CD4-positive, alpha-beta T cell (primary cell): ENCODE measurements at regions not wholly inside any gene's neighbourhood (a gene's known extent, or its start where the extent isn't known, plus 50 kb on each side); places are given as distances from the start of the nearest gene placed in this dataset.

Source experiments
- ATAC-seq: fragments of 200-7000 bp; cut with Tn5 transposase; one replicate; pipeline ENCODE4 v1.10.0; 2022; ENCODE audit warnings: mild to moderate bottlenecking; ENCODE audit not compliant: poor library complexity
- CTCF ChIA-PET: fragments of 350-600 bp; sonication (Branson Sonifier 250); formaldehyde crosslinking; loops from one replicate; lab custom pipeline; 2021; ENCODE audit warnings: antibody characterized with exemption, inconsistent platforms; lab: Charles Lee
- POLR2A ChIA-PET: fragments of 350-600 bp; sonication (Branson Sonifier 250); formaldehyde crosslinking; loops from one replicate; lab custom pipeline; 2021; ENCODE audit warnings: antibody characterized with exemption, inconsistent platforms; lab: Charles Lee
- DNase-seq, 14 experiments: peaks; one replicate each; pipeline ENCODE4 v3.0.0-alpha.2; 2013 to 2020; ENCODE audit warnings: mixed read lengths in 2 of 14
- H3K27ac ChIP-seq, 2 donors: one replicate each; pipeline versions ENCODE4 v1.5.1 to v1.7.0; 2013; ENCODE audit warnings: low read length in 2 of 2, low read depth in 1 of 2, mild to moderate bottlenecking in 1 of 2
- H3K27me3 ChIP-seq, 2 experiments: 1 replicate in 1 of 2; 2 replicates in 1 of 2; pipeline versions ENCODE4 v1.6.1 to v1.7.0; 2013; ENCODE audit warnings: low read length in 2 of 2, control low read depth in 1 of 2, mild to moderate bottlenecking in 1 of 2, moderate library complexity in 1 of 2; ENCODE audit not compliant: insufficient read depth in 2 of 2, control insufficient read depth in 1 of 2
- H3K36me3 ChIP-seq: one replicate; pipeline ENCODE4 v1.6.1; 2013; ENCODE audit warnings: low read length, control low read depth; ENCODE audit not compliant: insufficient read depth
- H3K4me1 ChIP-seq: one replicate; pipeline ENCODE4 v1.6.1; 2013; ENCODE audit warnings: low read length, control low read depth; ENCODE audit not compliant: insufficient read depth
- H3K4me3 ChIP-seq: one replicate; pipeline ENCODE4 v1.5.1; 2013; ENCODE audit warnings: mild to moderate bottlenecking, low read length, moderate library complexity
- H3K9me3 ChIP-seq, 2 experiments: 1 replicate in 1 of 2; 2 replicates in 1 of 2; pipeline versions ENCODE4 v1.6.1 to v1.7.0; 2013; ENCODE audit warnings: low read length in 2 of 2, mild to moderate bottlenecking in 2 of 2, control low read depth in 1 of 2, moderate library complexity in 1 of 2; ENCODE audit not compliant: control insufficient read depth in 1 of 2, insufficient read depth in 1 of 2
- H3K27ac Mint-ChIP-seq: one replicate; pipeline ENCODE4 v1.8.0; 2020; ENCODE audit warnings: mixed read lengths
- H3K27me3 Mint-ChIP-seq: one replicate; pipeline ENCODE4 v1.8.0; 2021; ENCODE audit warnings: mixed read lengths
- H3K36me3 Mint-ChIP-seq: one replicate; pipeline ENCODE4 v1.8.0; 2021; ENCODE audit warnings: low read depth, mixed read lengths
- H3K4me1 Mint-ChIP-seq: one replicate; pipeline ENCODE4 v1.8.0; 2021; ENCODE audit warnings: low read depth, mixed read lengths
- H3K4me3 Mint-ChIP-seq: one replicate; pipeline ENCODE4 v1.8.0; 2020; ENCODE audit warnings: mild to moderate bottlenecking, mixed read lengths
- H3K9me3 Mint-ChIP-seq: one replicate; pipeline ENCODE4 v1.8.0; 2020; ENCODE audit warnings: mixed read lengths
- CTCF ChIP-seq: fragments of 200-600 bp; IDR thresholded peaks from one replicate; pipeline ENCODE4 v1.8.0; 2022; ENCODE audit warnings: antibody characterized with exemption, mild to moderate bottlenecking
- intact Hi-C, 2 experiments: fragments of 100-400 bp; cut with DNase I in 1 of 2; cut with micrococcal nuclease in 1 of 2; formaldehyde crosslinking; loops; one replicate each; pipeline versions ENCODE4 v1.15.1 to v1.9.0; 2023 to 2025; cut with DNase I, micrococcal nuclease

GRCh38 chr16:60553090-60553757 lies 1483.0 kb downstream of the CDH8 start:
- Mint-ChIP-seq H3K4me3 (no peak overlapping the region), H3K27ac (no peak overlapping the region), H3K27me3 (no peaks in the 10 kb centered on the region), H3K36me3 (no peaks in the 10 kb centered on the region), H3K9me3 (peaks cover 19% of the 10 kb centered on the region), H3K4me1 (no peaks in the 10 kb centered on the region)
- no peak for DNase-seq
- intact Hi-C loops: no loop called here
- Histone ChIP-seq H3K4me1 (no peaks in the 10 kb centered on the region), H3K9me3 (peaks cover 0 to 15% of the 10 kb centered on the region in 2 experiments), H3K4me3 (no peak overlapping the region), H3K36me3 (no peaks in the 10 kb centered on the region), H3K27ac (no peak overlapping the region), H3K27me3 (no peaks in the 10 kb centered on the region)
- ChIA-PET CTCF (no interaction called here), POLR2A (no interaction called here)
- ATAC-seq: no peak
- no peak for TF ChIP-seq CTCF

- no peaks in the 10 kb centered on the region for H3K4me1 ChIP-seq
- CTCF ChIA-PET: no interaction called here
- H3K27ac ChIP-seq: no peak overlapping the region
- Mint-ChIP-seq H3K4me3 (no peak overlapping the region), H3K27me3 (no peaks in the 10 kb centered on the region), H3K27ac (no peak overlapping the region), H3K4me1 (no peaks in the 10 kb centered on the region), H3K36me3 (no peaks in the 10 kb centered on the region), H3K9me3 (peaks cover 7% of the 10 kb centered on the region)
- no peak overlapping the region for H3K4me3 ChIP-seq
- DNase-seq (no peak), ATAC-seq (no peak)
- POLR2A ChIA-PET: no interaction called here
- no peaks in the 10 kb centered on the region for H3K36me3 ChIP-seq
- H3K27me3 ChIP-seq: no peaks in the 10 kb centered on the region
- H3K9me3 ChIP-seq: peaks cover 0 to 6% of the 10 kb centered on the region in 2 experiments
- no peak for TF ChIP-seq CTCF
- intact Hi-C loops: no loop called here
Measured at GRCh38 chr16:60541535-60541934, 1494.7 kb downstream of the CDH8 start.

- no peak for ATAC-seq
- Mint-ChIP-seq H3K27ac (no peak overlapping the region), H3K9me3 (peaks cover 13% of the 10 kb centered on the region), H3K4me3 (no peak overlapping the region), H3K4me1 (no peaks in the 10 kb centered on the region), H3K36me3 (no peaks in the 10 kb centered on the region), H3K27me3 (no peaks in the 10 kb centered on the region)
- no peak for DNase-seq
- Histone ChIP-seq H3K4me3 (no peak overlapping the region), H3K27ac (no peak overlapping the region), H3K36me3 (no peaks in the 10 kb centered on the region), H3K27me3 (no peaks in the 10 kb centered on the region), H3K4me1 (no peaks in the 10 kb centered on the region), H3K9me3 (no peaks in the 10 kb centered on the region)
- intact Hi-C loops: no loop called here
- ChIA-PET CTCF (no interaction called here), POLR2A (no interaction called here)
- no peak for TF ChIP-seq CTCF
Measured at GRCh38 chr16:60510941-60511340, 1525.3 kb downstream of the CDH8 start.
